Fibroblast of pulmonary artery (primary cell): ENCODE measurements at regions not wholly inside any gene's neighbourhood (a gene's known extent, or its start where the extent isn't known, plus 50 kb on each side); places are given as distances from the start of the nearest gene placed in this dataset.
"Not testable (repeated sequence)": the region's sequence is repeated elsewhere in the genome, so short reads cannot be mapped to it uniquely, and the experiment has no call there.

ENCODE experiments used
- DNase-seq: peaks from one replicate; pipeline ENCODE4 v3.0.0-alpha.2; 2010; ENCODE audit warnings: low read depth
- H3K4me3 ChIP-seq: replicated peaks from 2 replicates; pipeline ENCODE4 v1.5.1; 2011; ENCODE audit warnings: low read depth, mild to moderate bottlenecking, control low read depth, low read length, moderate library complexity
- TF ChIP-seq, protein P1 (sequence below): IDR thresholded peaks from 2 replicates; pipeline ENCODE4 v1.5.1; 2011; ENCODE audit warnings: mild to moderate bottlenecking, control low read depth, low read length, inconsistent platforms; ENCODE audit errors: missing control alignments

- no peak for DNase-seq
- H3K4me3 ChIP-seq, result no peak overlapping the region
- TF ChIP-seq, protein P1, sequence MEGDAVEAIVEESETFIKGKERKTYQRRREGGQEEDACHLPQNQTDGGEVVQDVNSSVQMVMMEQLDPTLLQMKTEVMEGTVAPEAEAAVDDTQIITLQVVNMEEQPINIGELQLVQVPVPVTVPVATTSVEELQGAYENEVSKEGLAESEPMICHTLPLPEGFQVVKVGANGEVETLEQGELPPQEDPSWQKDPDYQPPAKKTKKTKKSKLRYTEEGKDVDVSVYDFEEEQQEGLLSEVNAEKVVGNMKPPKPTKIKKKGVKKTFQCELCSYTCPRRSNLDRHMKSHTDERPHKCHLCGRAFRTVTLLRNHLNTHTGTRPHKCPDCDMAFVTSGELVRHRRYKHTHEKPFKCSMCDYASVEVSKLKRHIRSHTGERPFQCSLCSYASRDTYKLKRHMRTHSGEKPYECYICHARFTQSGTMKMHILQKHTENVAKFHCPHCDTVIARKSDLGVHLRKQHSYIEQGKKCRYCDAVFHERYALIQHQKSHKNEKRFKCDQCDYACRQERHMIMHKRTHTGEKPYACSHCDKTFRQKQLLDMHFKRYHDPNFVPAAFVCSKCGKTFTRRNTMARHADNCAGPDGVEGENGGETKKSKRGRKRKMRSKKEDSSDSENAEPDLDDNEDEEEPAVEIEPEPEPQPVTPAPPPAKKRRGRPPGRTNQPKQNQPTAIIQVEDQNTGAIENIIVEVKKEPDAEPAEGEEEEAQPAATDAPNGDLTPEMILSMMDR, result no peak
Observed at GRCh38 chrX:107348051-107348450, 101.4 kb upstream of the FRMPD3 start.

- no peak for DNase-seq
- TF ChIP-seq, protein P1, result no peak
- H3K4me3 ChIP-seq, result no peak overlapping the region
Observed at GRCh38 chrX:107348990-107349389, 100.5 kb upstream of the FRMPD3 start.

DNA sequence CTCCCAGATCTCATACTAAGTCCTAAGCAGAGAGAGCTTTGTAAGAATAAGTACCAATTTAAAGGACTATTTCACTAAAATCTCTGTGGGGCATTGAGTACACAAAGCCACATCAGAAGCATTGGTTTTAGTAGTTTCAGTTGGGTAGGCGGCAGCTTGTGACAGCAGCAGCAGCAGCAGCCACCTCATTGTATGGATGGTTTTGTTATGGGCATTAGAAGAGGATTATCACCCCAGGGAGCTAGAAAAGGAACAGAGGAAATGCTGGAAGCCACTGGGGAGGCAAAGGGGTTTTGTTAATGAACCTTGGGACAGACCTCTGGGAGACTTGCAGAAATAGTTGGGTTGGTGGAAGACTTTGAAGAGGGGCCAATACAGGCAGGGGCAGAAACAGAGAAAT is 93.9 kb upstream of the FRMPD3 start:
- TF ChIP-seq, protein P1, result no peak
- no peak for DNase-seq
- H3K4me3 ChIP-seq, result no peak overlapping the region

GRCh38 chrX:107360788-107361360 is 88.6 kb upstream of the FRMPD3 start:
- no peak for DNase-seq
- TF ChIP-seq, protein P1, result no peak
- H3K4me3 ChIP-seq, result no peak overlapping the region

DNA sequence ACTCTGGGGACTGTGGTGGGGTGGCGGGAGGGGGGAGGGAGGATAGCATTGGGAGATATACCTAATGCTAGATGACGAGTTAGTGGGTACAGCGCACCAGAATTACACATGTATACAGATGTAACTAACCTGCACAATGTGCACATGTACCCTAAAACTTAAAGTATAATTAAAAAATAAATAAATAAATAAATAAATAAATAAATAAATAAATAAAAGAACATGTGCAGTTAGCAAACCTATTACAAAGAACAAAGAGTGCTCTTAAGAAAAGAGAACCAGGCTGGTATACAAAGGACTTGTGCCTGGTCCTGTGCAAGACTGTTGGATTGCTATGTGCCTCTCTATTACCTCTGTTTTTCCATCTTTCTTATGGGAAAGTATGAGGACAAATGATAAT is 79.3 kb upstream of the FRMPD3 start:
- not testable (repeated sequence) for DNase-seq, H3K4me3 ChIP-seq

GRCh38 chrX:107374132-107374531 is 75.3 kb upstream of the FRMPD3 start:
- no peak overlapping the region for H3K4me3 ChIP-seq
- no peak for DNase-seq
- TF ChIP-seq, protein P1, result no peak

- TF ChIP-seq, protein P1, result no peak
- DNase-seq, result no peak
- no peak overlapping the region for H3K4me3 ChIP-seq
Observed at GRCh38 chrX:107374831-107375230, 74.6 kb upstream of the FRMPD3 start.

DNA sequence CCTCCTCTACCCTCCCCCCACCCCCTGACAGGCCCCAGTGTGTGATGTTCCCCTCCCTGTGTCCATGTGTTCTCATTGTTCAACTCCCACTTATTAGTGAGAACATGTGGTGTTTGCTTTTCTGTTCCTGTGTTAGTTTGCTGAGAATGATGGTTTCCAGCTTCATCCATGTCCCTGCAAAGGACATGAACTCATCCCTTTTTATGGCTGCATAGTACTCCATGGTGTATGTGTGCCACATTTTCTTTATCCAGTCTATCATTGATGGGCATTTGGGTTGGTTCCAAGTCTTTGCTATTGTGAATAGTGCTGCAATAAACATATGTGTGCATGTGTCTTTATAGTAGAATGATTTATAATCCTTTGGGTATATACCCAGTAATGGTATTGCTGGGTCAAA is 73.3 kb upstream of the FRMPD3 start:
- not testable (repeated sequence) for H3K4me3 ChIP-seq, DNase-seq
